ENCODE measurements at regions not wholly inside any gene's neighbourhood (a gene's known extent, or its start where the extent isn't known, plus 50 kb on each side); places are given as distances from the start of the nearest gene placed in this dataset.

- Histone ChIP-seq H3K36me3 (ENCODE audit: insufficient read depth, low read length) (no peaks in the 10 kb centered on the region), H2AFZ (ENCODE audit: low read depth, low read length) (no peak overlapping the region), H3K4me3 (ENCODE audit: low read length) (no peak overlapping the region), H3K9me3 (ENCODE audit: low read length) (no peaks in the 10 kb centered on the region), H3K27me3 (ENCODE audit: insufficient read depth, low read length) (no peaks in the 10 kb centered on the region), H3K4me1 (ENCODE audit: insufficient read depth, low read length) (no peaks in the 10 kb centered on the region)
Observed at GRCh38 chr6:144390886-144391285, 105.8 kb downstream of the UTRN start.

- no peaks in the 10 kb centered on the region for H3K4me1 ChIP-seq (ENCODE audit: insufficient read depth, low read length)
- H3K36me3 ChIP-seq (ENCODE audit: insufficient read depth, low read length), result no peaks in the 10 kb centered on the region
- H2AFZ ChIP-seq (ENCODE audit: low read depth, low read length), result no peak overlapping the region
- H3K27me3 ChIP-seq (ENCODE audit: insufficient read depth, low read length), result no peaks in the 10 kb centered on the region
- no peak overlapping the region for H3K4me3 ChIP-seq (ENCODE audit: low read length)
- H3K9me3 ChIP-seq (ENCODE audit: low read length), result no peaks in the 10 kb centered on the region
Observed at GRCh38 chr6:144392536-144392935, 107.4 kb downstream of the UTRN start.

- H3K9me3 ChIP-seq (ENCODE audit: low read length), result peaks cover 4% of the 10 kb centered on the region
- H2AFZ ChIP-seq (ENCODE audit: low read depth, low read length), result no peak overlapping the region
- H3K27me3 ChIP-seq (ENCODE audit: insufficient read depth, low read length), result no peaks in the 10 kb centered on the region
- H3K36me3 ChIP-seq (ENCODE audit: insufficient read depth, low read length), result no peaks in the 10 kb centered on the region
- no peak overlapping the region for H3K4me3 ChIP-seq (ENCODE audit: low read length)
- no peaks in the 10 kb centered on the region for H3K4me1 ChIP-seq (ENCODE audit: insufficient read depth, low read length)
Observed at GRCh38 chr6:144394210-144394609, 109.1 kb downstream of the UTRN start.

- H2AFZ ChIP-seq (ENCODE audit: low read depth, low read length), result no peak overlapping the region
- no peak overlapping the region for H3K4me3 ChIP-seq (ENCODE audit: low read length)
- H3K4me1 ChIP-seq (ENCODE audit: insufficient read depth, low read length), result no peaks in the 10 kb centered on the region
- H3K9me3 ChIP-seq (ENCODE audit: low read length), result peaks cover 4% of the 10 kb centered on the region
- no peaks in the 10 kb centered on the region for H3K27me3 ChIP-seq (ENCODE audit: insufficient read depth, low read length)
- no peaks in the 10 kb centered on the region for H3K36me3 ChIP-seq (ENCODE audit: insufficient read depth, low read length)
Observed at GRCh38 chr6:144395014-144395413, 109.9 kb downstream of the UTRN start.

GRCh38 chr6:144395826-144396225, 110.7 kb downstream of the UTRN start:
- Histone ChIP-seq H3K4me3 (ENCODE audit: low read length) (no peak overlapping the region), H3K4me1 (ENCODE audit: insufficient read depth, low read length) (no peaks in the 10 kb centered on the region), H3K36me3 (ENCODE audit: insufficient read depth, low read length) (no peaks in the 10 kb centered on the region), H3K9me3 (ENCODE audit: low read length) (peaks cover 4% of the 10 kb centered on the region), H2AFZ (ENCODE audit: low read depth, low read length) (no peak overlapping the region), H3K27me3 (ENCODE audit: insufficient read depth, low read length) (no peaks in the 10 kb centered on the region)

- no peak overlapping the region for H3K4me3 ChIP-seq (ENCODE audit: low read length)
- H3K27me3 ChIP-seq (ENCODE audit: insufficient read depth, low read length), result no peaks in the 10 kb centered on the region
- H3K4me1 ChIP-seq (ENCODE audit: insufficient read depth, low read length), result no peaks in the 10 kb centered on the region
- H3K36me3 ChIP-seq (ENCODE audit: insufficient read depth, low read length), result no peaks in the 10 kb centered on the region
- H3K9me3 ChIP-seq (ENCODE audit: low read length), result peaks cover 4% of the 10 kb centered on the region
- no peak overlapping the region for H2AFZ ChIP-seq (ENCODE audit: low read depth, low read length)
Observed at GRCh38 chr6:144397141-144397540, 112.0 kb downstream of the UTRN start.

GRCh38 chr6:144400321-144400720, 115.2 kb downstream of the UTRN start:
- no peaks in the 10 kb centered on the region for H3K36me3 ChIP-seq (ENCODE audit: insufficient read depth, low read length)

GRCh38 chr6:144401736-144402733, 116.9 kb downstream of the UTRN start:
- H3K4me1 ChIP-seq (ENCODE audit: insufficient read depth, low read length), result no peaks in the 10 kb centered on the region
- H3K27me3 ChIP-seq (ENCODE audit: insufficient read depth, low read length), result no peaks in the 10 kb centered on the region
- H3K9me3 ChIP-seq (ENCODE audit: low read length), result peaks cover 4% of the 10 kb centered on the region
- H3K36me3 ChIP-seq (ENCODE audit: insufficient read depth, low read length), result no peaks in the 10 kb centered on the region
- no peak overlapping the region for H2AFZ ChIP-seq (ENCODE audit: low read depth, low read length)
- no peak overlapping the region for H3K4me3 ChIP-seq (ENCODE audit: low read length)

More at GRCh38 chr6:144400321-144400720, 115.2 kb downstream of the UTRN start:
- Histone ChIP-seq H2AFZ (ENCODE audit: low read depth, low read length) (no peak overlapping the region), H3K27me3 (ENCODE audit: insufficient read depth, low read length) (no peaks in the 10 kb centered on the region), H3K9me3 (ENCODE audit: low read length) (peaks cover 4% of the 10 kb centered on the region), H3K4me1 (ENCODE audit: insufficient read depth, low read length) (no peaks in the 10 kb centered on the region), H3K4me3 (ENCODE audit: low read length) (no peak overlapping the region)

GRCh38 chr6:144402750-144403149, 117.6 kb downstream of the UTRN start:
- H3K27me3 ChIP-seq (ENCODE audit: insufficient read depth, low read length), result no peaks in the 10 kb centered on the region
- no peaks in the 10 kb centered on the region for H3K36me3 ChIP-seq (ENCODE audit: insufficient read depth, low read length)
- peaks cover 2% of the 10 kb centered on the region for H3K9me3 ChIP-seq (ENCODE audit: low read length)

GRCh38 chr6:144405163-144405562, 120.0 kb downstream of the UTRN start:
- H3K9me3 ChIP-seq (ENCODE audit: low read length), result no peaks in the 10 kb centered on the region
- H3K27me3 ChIP-seq (ENCODE audit: insufficient read depth, low read length), result no peaks in the 10 kb centered on the region
- H2AFZ ChIP-seq (ENCODE audit: low read depth, low read length), result no peak overlapping the region
- no peaks in the 10 kb centered on the region for H3K4me1 ChIP-seq (ENCODE audit: insufficient read depth, low read length)
- H3K36me3 ChIP-seq (ENCODE audit: insufficient read depth, low read length), result no peaks in the 10 kb centered on the region
- H3K4me3 ChIP-seq (ENCODE audit: low read length), result no peak overlapping the region

More at GRCh38 chr6:144402750-144403149, 117.6 kb downstream of the UTRN start:
- Histone ChIP-seq H2AFZ (ENCODE audit: low read depth, low read length) (no peak overlapping the region), H3K4me1 (ENCODE audit: insufficient read depth, low read length) (no peaks in the 10 kb centered on the region), H3K4me3 (ENCODE audit: low read length) (no peak overlapping the region)

GRCh38 chr6:144406796-144407195, 121.7 kb downstream of the UTRN start:
- Histone ChIP-seq H3K4me3 (ENCODE audit: low read length) (no peak overlapping the region), H3K27me3 (ENCODE audit: insufficient read depth, low read length) (no peaks in the 10 kb centered on the region), H3K36me3 (ENCODE audit: insufficient read depth, low read length) (no peaks in the 10 kb centered on the region), H2AFZ (ENCODE audit: low read depth, low read length) (no peak overlapping the region), H3K9me3 (ENCODE audit: low read length) (no peaks in the 10 kb centered on the region), H3K4me1 (ENCODE audit: insufficient read depth, low read length) (peaks cover 3% of the 10 kb centered on the region)

- H3K9me3 ChIP-seq (ENCODE audit: low read length), result no peaks in the 10 kb centered on the region
- H3K36me3 ChIP-seq (ENCODE audit: insufficient read depth, low read length), result no peaks in the 10 kb centered on the region
- no peak overlapping the region for H2AFZ ChIP-seq (ENCODE audit: low read depth, low read length)
- H3K4me1 ChIP-seq (ENCODE audit: insufficient read depth, low read length), result peaks cover 5% of the 10 kb centered on the region
- H3K4me3 ChIP-seq (ENCODE audit: low read length), result no peak overlapping the region
- H3K27me3 ChIP-seq (ENCODE audit: insufficient read depth, low read length), result no peaks in the 10 kb centered on the region
Observed at GRCh38 chr6:144408161-144408560, 123.0 kb downstream of the UTRN start.

GRCh38 chr6:144410059-144410458, 124.9 kb downstream of the UTRN start:
- no peaks in the 10 kb centered on the region for H3K9me3 ChIP-seq (ENCODE audit: low read length)
- H3K4me1 ChIP-seq (ENCODE audit: insufficient read depth, low read length), result peaks cover 5% of the 10 kb centered on the region
- H3K27me3 ChIP-seq (ENCODE audit: insufficient read depth, low read length), result no peaks in the 10 kb centered on the region
- H3K4me3 ChIP-seq (ENCODE audit: low read length), result no peak overlapping the region
- H2AFZ ChIP-seq (ENCODE audit: low read depth, low read length), result no peak overlapping the region
- no peaks in the 10 kb centered on the region for H3K36me3 ChIP-seq (ENCODE audit: insufficient read depth, low read length)

Data from neuron (in vitro differentiated cells).